ENCODE measurements at regions not wholly inside any gene's neighbourhood (a gene's known extent, or its start where the extent isn't known, plus 50 kb on each side); places are given as distances from the start of the nearest gene placed in this dataset.

DNA sequence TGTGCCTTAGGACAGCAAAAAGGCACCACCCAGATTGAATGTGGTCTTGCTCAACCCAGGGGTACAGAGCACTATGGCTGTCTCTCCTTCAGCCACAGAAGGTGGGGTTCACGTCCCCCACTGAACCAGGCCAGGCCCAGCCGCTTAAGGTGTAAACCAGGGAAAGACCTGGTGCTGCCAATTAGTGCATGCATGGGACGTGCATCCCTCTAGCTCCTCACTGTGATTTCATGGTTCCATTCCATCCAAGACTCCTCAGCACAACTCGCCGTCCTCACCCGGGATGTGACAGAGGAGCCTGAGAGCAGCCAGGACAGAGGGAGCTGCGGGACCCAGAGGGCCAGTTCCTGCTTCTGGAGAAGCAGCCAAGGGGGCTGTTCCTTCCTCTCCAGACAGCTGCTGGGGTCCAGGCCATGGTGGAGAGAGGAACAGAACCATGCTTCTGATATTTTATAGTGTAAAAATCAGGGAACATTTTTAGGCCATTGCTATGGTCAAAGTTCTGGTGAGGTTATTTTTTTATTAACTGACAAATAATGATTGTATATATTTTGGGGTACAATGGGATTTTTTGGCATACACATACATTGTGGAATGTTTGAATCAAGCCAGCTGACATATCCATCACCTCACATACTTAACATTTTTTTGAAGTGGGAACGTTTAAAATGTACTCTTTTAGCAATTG lies 492.2 kb upstream of the B3GAT1 start:
- Histone ChIP-seq H3K27ac (no peak overlapping the region), H3K79me2 (ENCODE audit: low read depth) (no peaks in the 10 kb centered on the region), H3K4me3 (no peak overlapping the region), H3K9me3 (ENCODE audit: insufficient read depth, low read depth) (no peaks in the 10 kb centered on the region), H4K20me1 (ENCODE audit: insufficient read depth) (no peaks in the 10 kb centered on the region), H3K27me3 (ENCODE audit: insufficient read depth, low read depth) (peaks cover 76% of the 10 kb centered on the region), H3K4me2 (no peak overlapping the region), H3F3A (ENCODE audit: insufficient read depth, low read depth) (no peaks in the 10 kb centered on the region), H3K4me1 (replicated peaks; ENCODE audit: insufficient read depth) (no peaks in the 10 kb centered on the region), H3K9me2 (ENCODE audit: insufficient read depth) (no peaks in the 10 kb centered on the region), H2AFZ (no peak overlapping the region), H3K36me3 (ENCODE audit: low read depth) (no peaks in the 10 kb centered on the region)
- no peak for DNase-seq
- no TSS peak for BruUV-seq (replicated peaks)
- intact Hi-C loops (cut with micrococcal nuclease; ENCODE audit: unreplicated experiment) = no loop called here
- TF ChIP-seq CTCF (conservative IDR thresholded peaks at IDR 0.05) = no peak
- TF ChIP-seq EZH2 (IDR thresholded peaks at IDR 0.05; ENCODE audit: low read depth) = no peak
- ChIA-PET CTCF (no interaction called here), POLR2A (ENCODE audit: unreplicated experiment) (no interaction called here)

DNA sequence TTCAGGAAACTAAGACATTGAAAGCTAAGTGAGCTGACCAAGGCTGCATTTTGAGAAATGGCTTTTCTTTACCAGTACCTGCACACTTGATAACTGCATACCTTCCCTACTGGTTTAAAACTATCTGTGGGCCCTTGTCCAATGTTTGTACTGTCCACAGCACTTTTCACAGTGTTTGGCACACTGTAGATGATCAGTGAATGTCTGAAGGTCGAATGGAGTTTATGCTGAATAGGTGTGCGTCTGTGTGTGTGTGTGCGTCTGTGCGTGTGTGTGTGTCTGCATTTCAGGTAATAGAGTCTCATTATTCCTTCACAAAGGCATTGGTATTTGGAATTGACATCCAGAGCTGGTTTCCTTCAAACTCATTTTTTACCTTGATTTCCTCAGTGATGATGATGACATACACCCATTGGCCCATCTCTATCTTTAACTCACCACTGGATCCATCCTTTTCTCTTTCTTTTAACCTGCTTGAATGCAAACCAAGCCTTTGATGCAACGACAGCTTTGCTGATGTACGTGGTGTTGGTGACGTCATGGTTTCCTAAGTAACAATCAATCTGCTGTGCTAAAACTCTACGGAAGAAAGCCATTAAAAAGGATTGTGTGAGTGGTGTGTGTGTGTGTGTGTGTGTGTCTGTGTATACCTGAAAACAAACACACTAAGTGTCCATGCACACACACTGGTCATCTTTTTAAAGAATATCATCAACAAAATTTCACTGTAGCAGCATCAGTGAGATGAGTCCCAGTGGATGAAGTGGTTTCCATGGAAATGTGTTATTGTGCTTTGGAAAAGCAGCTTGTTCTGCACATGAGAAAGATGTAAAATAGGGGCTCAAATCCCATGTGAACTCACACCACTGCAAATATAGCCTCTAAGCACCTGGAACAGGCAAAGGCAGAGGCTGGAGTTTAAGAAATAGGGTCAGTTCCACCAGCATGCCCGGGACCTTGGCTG lies 490.2 kb upstream of the B3GAT1 start:
- peaks cover 73% of the 10 kb centered on the region for H3K27me3 ChIP-seq (ENCODE audit: insufficient read depth, low read depth)
- H3K9me2 ChIP-seq (ENCODE audit: insufficient read depth) = no peaks in the 10 kb centered on the region
- no peaks in the 10 kb centered on the region for H3K4me1 ChIP-seq (replicated peaks; ENCODE audit: insufficient read depth)
- no TSS peak for BruUV-seq (replicated peaks)
- ChIA-PET POLR2A (ENCODE audit: unreplicated experiment) (no interaction called here), CTCF (no interaction called here)
- no peak overlapping the region for H3K27ac ChIP-seq
- no peaks in the 10 kb centered on the region for H3K79me2 ChIP-seq (ENCODE audit: low read depth)
- H3K4me3 ChIP-seq = no peak overlapping the region
- intact Hi-C loops (cut with micrococcal nuclease; ENCODE audit: unreplicated experiment) = no loop called here
- H3F3A ChIP-seq (ENCODE audit: insufficient read depth, low read depth) = no peaks in the 10 kb centered on the region
- H4K20me1 ChIP-seq (ENCODE audit: insufficient read depth) = 0 out of 2 replicates have a peak, but pooled peaks cover 4% of the 10 kb centered on the region
- no peak overlapping the region for H3K4me2 ChIP-seq
- no peak for TF ChIP-seq EZH2 (IDR thresholded peaks at IDR 0.05; ENCODE audit: low read depth)
- TF ChIP-seq CTCF (conservative IDR thresholded peaks at IDR 0.05) = no peak
- H2AFZ ChIP-seq = no peak overlapping the region
- H3K36me3 ChIP-seq (ENCODE audit: low read depth) = no peaks in the 10 kb centered on the region
- no peak for DNase-seq
- no peaks in the 10 kb centered on the region for H3K9me3 ChIP-seq (ENCODE audit: insufficient read depth, low read depth)

DNA sequence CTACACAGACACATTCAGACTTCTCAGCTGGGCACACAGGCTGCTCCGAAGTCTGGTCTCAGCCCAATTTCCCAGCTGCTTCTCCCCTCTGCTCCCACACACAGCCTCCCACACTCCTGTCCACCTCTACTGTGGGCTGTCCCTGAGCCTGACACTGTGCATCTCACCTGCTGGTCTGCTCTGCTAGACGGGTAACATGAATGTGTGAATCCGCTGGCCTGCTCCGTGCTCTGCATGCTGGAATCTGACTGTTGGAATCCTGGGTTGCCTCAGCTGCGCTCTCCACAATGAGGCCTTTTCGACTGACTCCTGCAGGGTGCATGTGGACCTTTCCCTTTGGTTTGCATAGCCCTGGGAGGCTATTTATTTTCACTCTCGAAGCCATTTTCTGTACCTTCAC lies 489.5 kb upstream of the B3GAT1 start:
- H3K27me3 ChIP-seq (ENCODE audit: insufficient read depth, low read depth) = peaks cover 66% of the 10 kb centered on the region
- DNase-seq = no peak
- intact Hi-C loops (cut with micrococcal nuclease; ENCODE audit: unreplicated experiment) = no loop called here
- no peaks in the 10 kb centered on the region for H3K36me3 ChIP-seq (ENCODE audit: low read depth)
- H3F3A ChIP-seq (ENCODE audit: insufficient read depth, low read depth) = no peaks in the 10 kb centered on the region
- no peak overlapping the region for H3K4me2 ChIP-seq
- H2AFZ ChIP-seq = no peak overlapping the region
- H3K9me3 ChIP-seq (ENCODE audit: insufficient read depth, low read depth) = no peaks in the 10 kb centered on the region
- BruUV-seq (replicated peaks) = no TSS peak
- H3K27ac ChIP-seq = no peak overlapping the region
- no peaks in the 10 kb centered on the region for H3K4me1 ChIP-seq (replicated peaks; ENCODE audit: insufficient read depth)
- H4K20me1 ChIP-seq (ENCODE audit: insufficient read depth) = 0 out of 2 replicates have a peak, but pooled peaks cover 4% of the 10 kb centered on the region
- no peaks in the 10 kb centered on the region for H3K9me2 ChIP-seq (ENCODE audit: insufficient read depth)
- CTCF ChIA-PET = no interaction called here
- no peak overlapping the region for H3K4me3 ChIP-seq
- H3K79me2 ChIP-seq (ENCODE audit: low read depth) = no peaks in the 10 kb centered on the region
- POLR2A ChIA-PET (ENCODE audit: unreplicated experiment) = no interaction called here
- TF ChIP-seq EZH2 (IDR thresholded peaks at IDR 0.05; ENCODE audit: low read depth) = no peak
- no peak for TF ChIP-seq CTCF (conservative IDR thresholded peaks at IDR 0.05)
